Colonic mucosa (tissue), 4 donors: ENCODE measurements at regions not wholly inside any gene's neighbourhood (a gene's known extent, or its start where the extent isn't known, plus 50 kb on each side); places are given as distances from the start of the nearest gene placed in this dataset.
"Not testable (repeated sequence)": the region's sequence is repeated elsewhere in the genome, so short reads cannot be mapped to it uniquely, and the experiment has no call there.

Source experiments
- DNase-seq: peaks from one replicate; pipeline ENCODE4 v3.0.0-alpha.2; 2020
- H3K27ac ChIP-seq: fragments of 200-600 bp; one replicate; pipeline ENCODE4 v1.8.0; 2021
- H3K27me3 ChIP-seq: fragments of 200-600 bp; one replicate; pipeline ENCODE4 v1.8.0; 2021
- H3K36me3 ChIP-seq: fragments of 200-600 bp; one replicate; pipeline ENCODE4 v1.8.0; 2021
- H3K4me1 ChIP-seq: fragments of 200-600 bp; one replicate; pipeline ENCODE4 v1.8.0; 2021; ENCODE audit warnings: mild to moderate bottlenecking
- H3K4me3 ChIP-seq: fragments of 200-600 bp; one replicate; pipeline ENCODE4 v1.8.0; 2021
- H3K9ac ChIP-seq, 2 donors: one replicate each; pipeline ENCODE4 v1.7.0; 2013; ENCODE audit warnings: control low read depth in 2 of 2, low read depth in 2 of 2, low read length in 2 of 2
- H3K9me3 ChIP-seq: fragments of 200-600 bp; one replicate; pipeline ENCODE4 v1.8.0; 2021
- CTCF ChIP-seq: fragments of 200-600 bp; IDR thresholded peaks from one replicate; pipeline ENCODE4 v1.8.0; 2022; ENCODE audit warnings: antibody characterized with exemption, mild to moderate bottlenecking
- intact Hi-C: fragments of 100-400 bp; cut with DNase I; formaldehyde crosslinking; loops from one replicate; pipeline ENCODE4 v1.14.1; 2022
- donor health status: healthy.
- donor health status: DM: no; HTN: no; CAD: no.
- donor health status: DM: no; HTN: no; CAD: no.

- Histone ChIP-seq H3K9ac (peak overlapping the region; percentile 85 to 94), H3K27ac (peak overlapping the region; percentile 89), H3K4me3 (peak overlapping the region; percentile 61), H3K9me3 (no peaks in the 10 kb centered on the region), H3K4me1 (no peaks in the 10 kb centered on the region), H3K27me3 (no peaks in the 10 kb centered on the region), H3K36me3 (no peaks in the 10 kb centered on the region)
- peak; percentile 90 for DNase-seq
- no peak for TF ChIP-seq CTCF
- intact Hi-C loops: no loop called here
These were observed 130.3 kb upstream of the BTN3A2 start for GRCh38 chr6:26234421-26235301.

GRCh38 chr6:26235302-26235670, 129.7 kb upstream of the BTN3A2 start:
- Histone ChIP-seq H3K9ac (peak overlapping the region in 1 of 2 donors; percentile 94), H3K36me3 (no peaks in the 10 kb centered on the region), H3K27ac (peak overlapping the region; percentile 89), H3K27me3 (no peaks in the 10 kb centered on the region), H3K4me1 (no peaks in the 10 kb centered on the region), H3K9me3 (no peaks in the 10 kb centered on the region), H3K4me3 (peak overlapping the region; percentile 61)
- TF ChIP-seq CTCF: no peak
- DNase-seq: no peak
- intact Hi-C loops: no loop called here

GRCh38 chr6:26239415-26239814, 125.6 kb upstream of the BTN3A2 start:
- H3K27me3 ChIP-seq, H3K27ac ChIP-seq, intact Hi-C loops: not testable (repeated sequence)

GRCh38 chr6:26240157-26241032, 124.6 kb upstream of the BTN3A2 start:
- Histone ChIP-seq H3K27ac (peak overlapping the region; percentile 49), H3K4me3 (peak overlapping the region; percentile 27), H3K4me1 (peaks cover 7% of the 10 kb centered on the region), H3K36me3 (no peaks in the 10 kb centered on the region), H3K9ac (peak overlapping the region in 1 of 2 donors; percentile 34), H3K9me3 (no peaks in the 10 kb centered on the region), H3K27me3 (no peaks in the 10 kb centered on the region)
- no peak for TF ChIP-seq CTCF
- peak; percentile 79 for DNase-seq
- intact Hi-C loops: no loop called here

More at GRCh38 chr6:26239415-26239814, 125.6 kb upstream of the BTN3A2 start:
- DNase-seq, H3K9ac ChIP-seq, H3K36me3 ChIP-seq, H3K9me3 ChIP-seq, H3K4me1 ChIP-seq, H3K4me3 ChIP-seq: not testable (repeated sequence)

GRCh38 chr6:26241033-26241895, 123.7 kb upstream of the BTN3A2 start:
- peak overlapping the region in 1 of 2 donors; percentile 3 for H3K9ac ChIP-seq
- no peak for DNase-seq
- no peaks in the 10 kb centered on the region for H3K36me3 ChIP-seq
- H3K9me3 ChIP-seq: no peaks in the 10 kb centered on the region
- no peaks in the 10 kb centered on the region for H3K27me3 ChIP-seq
- peak overlapping the region; percentile 49 for H3K27ac ChIP-seq
- intact Hi-C loops: no loop called here
- peaks cover 7% of the 10 kb centered on the region for H3K4me1 ChIP-seq
- peak overlapping the region; percentile 27 for H3K4me3 ChIP-seq
- no peak for TF ChIP-seq CTCF
